Peyer's patch (tissue), 4 donors: ENCODE measurements at regions not wholly inside any gene's neighbourhood (a gene's known extent, or its start where the extent isn't known, plus 50 kb on each side); places are given as distances from the start of the nearest gene placed in this dataset.

Experiments used
- POLR2A ChIP-seq, 2 donors: fragments of 450-650 bp; IDR thresholded peaks; one replicate each; pipeline ENCODE4 v1.5.1; 2017; ENCODE audit warnings: antibody characterized with exemption in 2 of 2, mild to moderate bottlenecking in 2 of 2, moderate library complexity in 2 of 2
- TF ChIP-seq, protein P1 (sequence below), 6 experiments: fragments of 450-650 bp in 4 of 6; fragments of 200-600 bp in 2 of 6; sonication (generic) in 1 of 6; IDR thresholded peaks; one replicate each; pipeline ENCODE4 v1.5.1; 2017 to 2019; ENCODE audit warnings: antibody characterized with exemption in 6 of 6, mild to moderate bottlenecking in 3 of 6, moderate library complexity in 1 of 6

DNA sequence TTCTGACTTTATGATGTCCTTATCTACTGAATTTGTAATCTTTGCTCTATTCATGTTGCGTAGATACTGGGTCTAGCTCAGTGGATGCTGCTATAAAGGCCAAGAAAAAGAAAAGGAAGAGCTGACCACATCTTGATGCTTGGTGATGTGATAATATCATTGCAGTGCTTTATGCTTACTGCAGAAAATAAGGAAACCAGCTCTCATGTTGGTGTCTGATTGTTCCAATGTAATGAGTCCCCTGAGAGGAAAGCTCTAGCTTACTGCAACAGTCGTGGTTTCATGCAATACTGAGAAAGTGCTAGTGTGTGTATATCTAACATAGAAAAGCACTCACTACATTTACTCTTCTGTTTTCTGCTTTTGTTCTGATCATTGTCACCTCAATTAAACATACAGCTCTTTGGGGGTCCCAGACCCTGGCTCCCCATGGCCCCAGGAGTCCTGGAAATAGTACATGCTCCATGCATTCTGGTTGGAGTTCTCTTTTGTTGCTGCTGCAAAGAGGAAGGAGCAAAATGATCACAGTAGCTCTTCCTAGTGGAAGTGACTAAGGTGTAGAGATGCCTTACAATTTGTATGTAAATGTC is 338.8 kb downstream of the CYRIA start:
- TF ChIP-seq, protein P1, sequence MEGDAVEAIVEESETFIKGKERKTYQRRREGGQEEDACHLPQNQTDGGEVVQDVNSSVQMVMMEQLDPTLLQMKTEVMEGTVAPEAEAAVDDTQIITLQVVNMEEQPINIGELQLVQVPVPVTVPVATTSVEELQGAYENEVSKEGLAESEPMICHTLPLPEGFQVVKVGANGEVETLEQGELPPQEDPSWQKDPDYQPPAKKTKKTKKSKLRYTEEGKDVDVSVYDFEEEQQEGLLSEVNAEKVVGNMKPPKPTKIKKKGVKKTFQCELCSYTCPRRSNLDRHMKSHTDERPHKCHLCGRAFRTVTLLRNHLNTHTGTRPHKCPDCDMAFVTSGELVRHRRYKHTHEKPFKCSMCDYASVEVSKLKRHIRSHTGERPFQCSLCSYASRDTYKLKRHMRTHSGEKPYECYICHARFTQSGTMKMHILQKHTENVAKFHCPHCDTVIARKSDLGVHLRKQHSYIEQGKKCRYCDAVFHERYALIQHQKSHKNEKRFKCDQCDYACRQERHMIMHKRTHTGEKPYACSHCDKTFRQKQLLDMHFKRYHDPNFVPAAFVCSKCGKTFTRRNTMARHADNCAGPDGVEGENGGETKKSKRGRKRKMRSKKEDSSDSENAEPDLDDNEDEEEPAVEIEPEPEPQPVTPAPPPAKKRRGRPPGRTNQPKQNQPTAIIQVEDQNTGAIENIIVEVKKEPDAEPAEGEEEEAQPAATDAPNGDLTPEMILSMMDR (IDR thresholded peaks at IDR 0.05), result no peak
- TF ChIP-seq POLR2A (IDR thresholded peaks at IDR 0.05), result no peak
